GDM1 (cell line): ENCODE measurements at regions not wholly inside any gene's neighbourhood (a gene's known extent, or its start where the extent isn't known, plus 50 kb on each side); places are given as distances from the start of the nearest gene placed in this dataset.
"Not testable (repeated sequence)": the region's sequence is repeated elsewhere in the genome, so short reads cannot be mapped to it uniquely, and the experiment has no call there.

Experiments used
- DNase-seq: peaks from one replicate; lab custom pipeline; 2025; lab: John Stamatoyannopoulos, UW

- no peak for DNase-seq
Observed at GRCh38 chr4:117574085-117574484, 460.2 kb upstream of the NDST3 start.

GRCh38 chr4:117575850-117576249, 458.4 kb upstream of the NDST3 start:
- no peak for DNase-seq

- DNase-seq: no peak
Observed at GRCh38 chr4:117577686-117578311, 456.5 kb upstream of the NDST3 start.

- DNase-seq: no peak
Observed at GRCh38 chr4:117588771-117589170, 445.5 kb upstream of the NDST3 start.

- no peak for DNase-seq
Observed at GRCh38 chr4:117596917-117597480, 437.3 kb upstream of the NDST3 start.

- DNase-seq: not testable (repeated sequence)
Observed at GRCh38 chr4:117599393-117599792, 434.9 kb upstream of the NDST3 start.

- DNase-seq: not testable (repeated sequence)
Observed at GRCh38 chr4:117600936-117601335, 433.4 kb upstream of the NDST3 start.

GRCh38 chr4:117610706-117611308, 423.5 kb upstream of the NDST3 start:
- no peak for DNase-seq

- DNase-seq: no peak
Observed at GRCh38 chr4:117621673-117622072, 412.6 kb upstream of the NDST3 start.

- no peak for DNase-seq
Observed at GRCh38 chr4:117623326-117623725, 411.0 kb upstream of the NDST3 start.

GRCh38 chr4:117626664-117627063, 407.6 kb upstream of the NDST3 start:
- DNase-seq: no peak

- DNase-seq: no peak
Observed at GRCh38 chr4:117634716-117635115, 399.6 kb upstream of the NDST3 start.

GRCh38 chr4:117637347-117637746, 396.9 kb upstream of the NDST3 start:
- no peak for DNase-seq

- no peak for DNase-seq
Observed at GRCh38 chr4:117640836-117641235, 393.4 kb upstream of the NDST3 start.

GRCh38 chr4:117641519-117641918, 392.8 kb upstream of the NDST3 start:
- no peak for DNase-seq

- no peak for DNase-seq
Observed at GRCh38 chr4:117654079-117654478, 380.2 kb upstream of the NDST3 start.

GRCh38 chr4:117660668-117661067, 373.6 kb upstream of the NDST3 start:
- DNase-seq: no peak

GRCh38 chr4:117661091-117662072, 372.9 kb upstream of the NDST3 start:
- DNase-seq: no peak

- no peak for DNase-seq
Observed at GRCh38 chr4:117664706-117665444, 369.4 kb upstream of the NDST3 start.

- no peak for DNase-seq
Observed at GRCh38 chr4:117676153-117676552, 358.1 kb upstream of the NDST3 start.

GRCh38 chr4:117678861-117679260, 355.4 kb upstream of the NDST3 start:
- DNase-seq: no peak
